Fibroblast of lung (primary cell): ENCODE measurements at regions not wholly inside any gene's neighbourhood (a gene's known extent, or its start where the extent isn't known, plus 50 kb on each side); places are given as distances from the start of the nearest gene placed in this dataset.

Experiments
- EZH2 ChIP-seq: IDR thresholded peaks from 2 replicates; pipeline ENCODE4 v1.5.1; 2012; ENCODE audit warnings: low read length, control low read depth, mild to moderate bottlenecking; ENCODE audit errors: missing control alignments
- TF ChIP-seq, protein P1 (sequence below), 2 donors: IDR thresholded peaks in 1 of 2; conservative IDR thresholded peaks in 1 of 2; 1 replicate in 1 of 2; 2 replicates in 1 of 2; pipeline ENCODE4 v1.5.1; 2011 to 2012; ENCODE audit warnings: low read length in 2 of 2, control low read depth in 1 of 2, inconsistent platforms in 1 of 2, low read depth in 1 of 2, mild to moderate bottlenecking in 1 of 2

DNA sequence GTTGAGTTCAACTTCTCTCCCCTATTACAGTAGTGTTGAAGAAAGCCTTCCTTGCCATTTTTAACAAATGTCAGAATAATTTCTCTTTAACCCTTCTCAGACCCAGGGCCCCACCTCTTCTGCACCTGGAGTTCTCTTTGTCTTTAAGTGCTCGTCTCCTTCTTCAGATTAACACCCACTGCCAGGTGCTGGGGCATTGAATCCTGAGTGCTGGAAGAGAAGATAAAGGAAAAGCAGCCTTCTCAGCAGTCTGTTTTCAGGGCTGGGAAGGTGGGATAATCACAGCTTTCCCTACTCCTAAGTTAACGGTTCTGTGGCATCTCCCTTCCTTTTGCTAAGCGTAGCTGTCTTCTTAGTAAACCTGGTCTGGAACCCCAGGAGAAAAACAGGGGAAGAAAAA, 114.6 kb upstream of the TAB2 start:
- TF ChIP-seq, protein P1, sequence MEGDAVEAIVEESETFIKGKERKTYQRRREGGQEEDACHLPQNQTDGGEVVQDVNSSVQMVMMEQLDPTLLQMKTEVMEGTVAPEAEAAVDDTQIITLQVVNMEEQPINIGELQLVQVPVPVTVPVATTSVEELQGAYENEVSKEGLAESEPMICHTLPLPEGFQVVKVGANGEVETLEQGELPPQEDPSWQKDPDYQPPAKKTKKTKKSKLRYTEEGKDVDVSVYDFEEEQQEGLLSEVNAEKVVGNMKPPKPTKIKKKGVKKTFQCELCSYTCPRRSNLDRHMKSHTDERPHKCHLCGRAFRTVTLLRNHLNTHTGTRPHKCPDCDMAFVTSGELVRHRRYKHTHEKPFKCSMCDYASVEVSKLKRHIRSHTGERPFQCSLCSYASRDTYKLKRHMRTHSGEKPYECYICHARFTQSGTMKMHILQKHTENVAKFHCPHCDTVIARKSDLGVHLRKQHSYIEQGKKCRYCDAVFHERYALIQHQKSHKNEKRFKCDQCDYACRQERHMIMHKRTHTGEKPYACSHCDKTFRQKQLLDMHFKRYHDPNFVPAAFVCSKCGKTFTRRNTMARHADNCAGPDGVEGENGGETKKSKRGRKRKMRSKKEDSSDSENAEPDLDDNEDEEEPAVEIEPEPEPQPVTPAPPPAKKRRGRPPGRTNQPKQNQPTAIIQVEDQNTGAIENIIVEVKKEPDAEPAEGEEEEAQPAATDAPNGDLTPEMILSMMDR (conservative IDR thresholded peaks at IDR 0.05 in 1 of 2, IDR thresholded peaks at IDR 0.05 in 1 of 2; ENCODE audit: low read depth in 1 of 2, low read length in 2 of 2): no peak
- TF ChIP-seq EZH2: no peak
